ENCODE measurements at regions not wholly inside any gene's neighbourhood (a gene's known extent, or its start where the extent isn't known, plus 50 kb on each side); places are given as distances from the start of the nearest gene placed in this dataset.

GRCh38 chr7:9836671-9837070, 1137.0 kb upstream of the PHF14 start:
- DNase-seq (ENCODE audit: low read depth) = no peak

- DNase-seq (ENCODE audit: low read depth) = no peak
Observed at GRCh38 chr7:9842301-9842700, 1131.4 kb upstream of the PHF14 start.

DNA sequence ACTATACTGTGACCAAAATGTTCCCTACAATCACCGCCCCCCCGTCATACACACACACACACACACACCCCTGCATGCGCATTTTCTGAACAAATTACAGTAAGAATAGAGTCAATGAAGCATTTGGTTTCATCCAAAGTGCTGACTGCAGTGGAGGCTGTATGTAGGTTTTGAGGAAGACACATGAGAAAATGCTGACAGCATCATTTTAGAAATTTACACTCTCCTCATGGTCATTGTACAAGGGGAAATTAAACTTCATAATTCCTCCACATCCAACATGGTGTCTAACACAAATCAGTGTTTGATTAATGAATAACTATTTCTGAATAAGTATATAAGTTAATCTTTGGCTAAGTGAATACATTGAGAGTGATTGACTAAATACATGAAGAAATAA, 1126.8 kb upstream of the PHF14 start:
- no peak for DNase-seq (ENCODE audit: low read depth)

DNA sequence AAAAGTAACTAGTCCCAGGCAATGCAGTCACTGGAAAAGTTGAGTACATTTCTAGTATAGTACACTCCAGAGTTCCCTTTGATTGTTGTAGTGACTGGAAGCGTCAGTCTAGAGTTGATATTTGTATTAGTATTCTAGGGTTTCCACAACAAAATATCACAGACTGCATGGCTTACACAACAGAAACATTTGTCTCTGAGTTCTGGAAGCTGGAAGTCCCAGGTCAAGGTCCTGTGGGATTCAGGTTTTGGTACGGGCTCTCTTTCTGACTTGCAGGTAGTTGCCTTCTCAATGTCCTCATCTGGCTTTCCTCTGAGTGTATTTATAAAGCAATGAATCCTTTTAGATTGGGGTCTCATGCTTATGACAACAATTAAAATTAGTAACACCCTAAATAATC, 1119.1 kb upstream of the PHF14 start:
- DNase-seq (ENCODE audit: low read depth) = no peak

DNA sequence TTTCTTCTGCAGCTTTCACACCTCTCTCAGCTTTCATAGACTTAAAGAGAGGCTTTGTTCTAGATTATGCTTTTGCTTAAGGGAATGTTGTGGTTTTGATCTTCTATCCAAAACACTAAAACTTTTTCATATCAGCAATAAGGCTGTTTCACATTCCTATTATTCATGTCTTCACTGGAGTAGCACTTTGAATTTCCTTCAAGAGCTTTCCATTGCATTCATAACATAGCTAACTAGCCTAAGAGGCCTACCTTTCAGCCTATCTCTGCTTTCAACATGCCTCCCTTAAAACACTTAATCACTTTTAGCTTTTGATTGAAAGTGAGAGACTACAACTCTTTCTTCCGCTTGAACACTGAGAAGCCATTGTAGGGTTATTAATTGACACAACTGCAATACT, 1117.0 kb upstream of the PHF14 start:
- no peak for DNase-seq (ENCODE audit: low read depth)

DNA sequence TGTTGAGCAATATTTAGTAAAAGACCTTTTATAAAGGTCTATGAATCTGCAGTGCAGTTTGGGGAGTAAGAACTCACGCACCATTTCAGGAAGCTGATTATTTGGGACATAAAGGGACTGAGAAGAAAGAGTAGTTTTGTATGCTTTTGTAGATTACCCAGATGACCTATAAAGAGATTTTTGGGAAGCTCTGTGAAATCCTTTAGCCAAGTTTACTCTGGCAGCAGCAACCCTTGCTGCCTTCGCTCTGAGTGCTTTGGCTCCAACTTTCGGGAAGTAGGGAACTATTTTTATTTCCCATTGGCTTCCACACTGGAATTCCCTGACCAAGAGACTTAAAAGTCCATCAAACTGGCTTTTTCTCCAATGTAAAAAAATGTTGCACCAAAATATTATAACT, 1110.1 kb upstream of the PHF14 start:
- DNase-seq (ENCODE audit: low read depth) = no peak

DNA sequence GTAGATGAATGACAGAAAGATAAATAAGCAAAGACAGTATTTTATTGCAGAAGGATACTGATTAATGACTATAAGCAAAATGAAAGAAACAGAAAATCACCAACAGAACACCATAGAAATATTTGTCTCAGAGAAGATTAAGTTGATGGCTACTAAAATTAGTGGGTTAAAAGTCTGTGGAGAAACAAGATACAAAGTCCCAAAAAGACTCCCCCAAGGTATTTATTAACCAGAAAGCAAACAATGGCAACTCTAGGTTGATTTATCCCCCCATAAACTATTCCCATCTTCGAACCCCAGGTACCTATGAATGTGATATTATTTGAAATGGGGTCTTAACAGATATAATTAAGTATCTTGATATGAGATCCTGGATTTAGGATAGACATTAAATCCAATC, 1104.5 kb upstream of the PHF14 start:
- DNase-seq (ENCODE audit: low read depth) = no peak

- DNase-seq (ENCODE audit: low read depth) = no peak
Observed at GRCh38 chr7:9869566-9869965, 1104.1 kb upstream of the PHF14 start.

- DNase-seq (ENCODE audit: low read depth) = no peak
Observed at GRCh38 chr7:9870674-9871073, 1103.0 kb upstream of the PHF14 start.

- no peak for DNase-seq (ENCODE audit: low read depth)
Observed at GRCh38 chr7:9874182-9874581, 1099.5 kb upstream of the PHF14 start.

DNA sequence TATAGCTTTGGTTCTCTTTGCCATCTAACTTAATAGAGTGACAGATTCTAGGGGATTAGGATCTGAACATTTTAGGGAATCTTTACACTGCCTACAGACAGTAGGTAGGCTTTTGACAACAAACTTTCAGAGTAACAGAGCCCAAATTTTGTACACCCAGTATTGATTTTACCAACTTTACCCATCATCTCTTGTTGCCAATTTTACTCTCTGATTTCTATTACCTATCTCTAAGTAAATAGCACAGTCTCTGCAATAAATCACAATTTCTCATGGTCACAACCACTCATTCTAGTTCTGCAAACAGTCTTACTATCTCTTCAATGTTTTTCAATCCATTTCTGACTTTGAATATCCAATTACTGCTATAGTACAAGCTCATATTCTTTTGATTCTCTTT, 1097.6 kb upstream of the PHF14 start:
- no peak for DNase-seq (ENCODE audit: low read depth)

DNA sequence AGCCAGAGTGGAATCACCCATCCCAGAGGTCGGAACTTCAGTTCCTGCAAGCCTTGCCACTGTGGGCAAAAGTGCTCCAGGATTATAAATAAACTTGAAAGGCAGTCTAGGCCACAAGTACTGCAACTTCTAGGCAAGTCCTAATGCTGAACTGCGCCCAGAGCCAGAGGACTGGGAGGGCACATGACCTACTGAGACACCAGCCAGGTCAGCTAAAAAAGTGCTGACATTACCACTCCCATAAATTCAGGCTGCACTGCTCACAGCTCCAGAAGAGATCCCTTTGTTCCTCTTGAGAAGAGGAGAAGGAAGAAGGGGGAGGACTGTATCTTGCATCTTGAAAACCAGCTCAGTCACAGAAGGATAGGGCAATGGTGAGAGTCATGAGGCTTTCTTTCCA, 1084.1 kb upstream of the PHF14 start:
- DNase-seq (ENCODE audit: low read depth) = no peak

- no peak for DNase-seq (ENCODE audit: low read depth)
Observed at GRCh38 chr7:9890092-9890491, 1083.6 kb upstream of the PHF14 start.

GRCh38 chr7:9891056-9891455, 1082.6 kb upstream of the PHF14 start:
- no peak for DNase-seq (ENCODE audit: low read depth)

GRCh38 chr7:9900339-9900738, 1073.3 kb upstream of the PHF14 start:
- no peak for DNase-seq (ENCODE audit: low read depth)

DNA sequence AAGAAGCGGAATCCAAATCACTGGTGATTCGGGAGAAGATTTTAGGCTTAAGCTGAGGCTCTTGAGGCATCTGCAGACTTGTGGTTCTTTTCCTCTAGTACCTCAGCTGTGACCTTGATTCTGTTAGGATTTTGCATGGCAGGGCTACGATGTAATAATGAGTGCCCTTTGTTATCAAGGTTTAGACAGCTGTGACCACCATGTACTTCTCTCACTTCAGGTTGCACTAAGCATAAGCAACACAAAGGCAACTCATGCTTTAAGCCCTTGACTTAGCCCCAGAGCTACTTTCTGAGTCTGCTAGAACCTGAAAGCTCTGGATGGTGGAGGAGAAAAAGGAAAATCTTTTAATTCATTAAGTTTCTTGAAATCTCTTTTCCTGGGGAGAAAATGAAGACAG, 1052.3 kb upstream of the PHF14 start:
- no peak for DNase-seq (ENCODE audit: low read depth)

DNA sequence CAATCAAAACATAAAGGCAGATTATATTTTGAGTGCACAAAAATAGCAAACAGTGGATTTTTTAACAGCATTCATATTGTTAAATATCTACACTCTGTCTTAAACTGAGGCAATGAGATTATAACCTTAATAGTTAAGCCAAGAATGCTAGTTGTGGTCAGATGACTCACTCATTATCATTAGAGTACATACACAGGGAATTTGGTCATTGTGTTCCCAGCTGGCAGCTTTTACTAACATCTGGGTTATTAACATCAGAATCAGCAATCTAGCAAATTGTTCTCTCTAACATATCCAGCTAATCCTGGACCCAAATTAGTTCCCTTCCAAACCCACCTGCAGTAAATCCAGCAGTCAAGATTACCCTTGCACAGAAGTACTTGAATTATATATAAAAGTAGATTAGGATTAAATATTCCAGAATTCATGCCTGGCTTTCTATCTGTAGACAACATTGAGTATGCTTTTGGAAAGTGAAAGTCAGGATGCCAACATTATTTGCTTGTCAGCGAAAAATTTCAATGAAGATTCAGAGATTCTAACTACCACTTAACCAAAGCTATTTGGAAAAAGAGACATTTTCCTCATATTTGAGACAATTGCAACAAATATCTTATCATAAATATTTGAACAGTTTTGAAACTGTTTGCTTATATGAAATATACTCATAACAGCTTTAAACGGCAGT, 1035.6 kb upstream of the PHF14 start:
- peak; percentile 45 for DNase-seq (ENCODE audit: low read depth)

DNA sequence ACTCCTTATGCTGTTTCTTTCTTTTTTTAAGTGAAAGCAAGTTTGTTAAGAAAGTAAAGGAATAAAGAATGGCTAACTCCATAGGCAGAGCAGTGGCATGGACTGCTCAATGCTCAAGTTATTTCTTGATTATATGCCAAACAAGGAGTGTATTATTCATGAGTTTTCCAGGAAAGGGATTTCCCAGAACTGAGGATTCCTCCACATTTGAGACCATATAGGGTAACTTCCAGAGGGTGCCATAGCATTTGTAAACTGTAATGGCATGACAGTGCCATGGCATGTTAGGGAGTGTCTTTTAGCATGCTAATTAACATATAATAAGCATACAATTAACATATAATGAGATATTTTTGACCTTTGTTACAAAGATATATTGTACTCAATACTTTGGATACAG, 1034.5 kb upstream of the PHF14 start:
- DNase-seq (ENCODE audit: low read depth) = peak; percentile 21

DNA sequence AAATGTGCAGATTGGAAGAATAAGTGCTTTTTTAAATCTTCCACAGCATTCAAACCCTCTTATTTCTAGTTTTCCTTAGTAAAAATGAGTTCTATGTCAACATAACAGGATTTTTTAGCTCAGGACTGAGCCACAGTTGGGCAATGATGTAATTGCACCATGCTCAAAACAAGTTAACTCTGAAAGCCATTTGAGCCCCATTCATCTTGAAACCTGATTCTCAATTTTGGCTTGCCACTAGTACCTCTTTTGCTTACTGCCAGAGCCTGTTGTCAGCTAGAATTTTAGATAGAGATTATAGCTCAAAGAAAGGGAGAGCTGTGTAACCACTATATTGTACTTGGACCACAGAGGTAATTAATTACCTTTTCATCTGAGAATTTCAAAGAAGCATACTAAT, 1028.5 kb upstream of the PHF14 start:
- DNase-seq (ENCODE audit: low read depth) = no peak

DNA sequence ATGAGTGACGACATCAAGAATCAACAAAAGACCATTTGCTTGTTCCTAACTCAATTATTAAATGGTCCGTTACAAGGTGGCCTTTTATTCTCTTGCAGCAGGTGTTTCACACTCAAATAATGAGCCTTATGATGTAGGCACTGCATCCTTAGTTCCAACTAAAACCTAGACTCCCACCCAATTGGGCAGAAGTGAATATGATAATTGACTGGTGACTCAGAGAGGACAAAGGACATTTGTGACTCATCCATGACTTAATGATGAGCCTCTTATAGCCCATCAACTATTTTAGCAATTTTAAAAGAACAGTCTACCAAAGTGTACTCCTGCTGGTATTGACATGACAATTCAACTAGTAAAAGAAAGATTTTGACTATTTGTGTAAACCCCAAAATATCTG, 1027.8 kb upstream of the PHF14 start:
- DNase-seq (ENCODE audit: low read depth) = peak; percentile 65

- no peak for DNase-seq (ENCODE audit: low read depth)
Observed at GRCh38 chr7:9955138-9955537, 1018.5 kb upstream of the PHF14 start.

DNA sequence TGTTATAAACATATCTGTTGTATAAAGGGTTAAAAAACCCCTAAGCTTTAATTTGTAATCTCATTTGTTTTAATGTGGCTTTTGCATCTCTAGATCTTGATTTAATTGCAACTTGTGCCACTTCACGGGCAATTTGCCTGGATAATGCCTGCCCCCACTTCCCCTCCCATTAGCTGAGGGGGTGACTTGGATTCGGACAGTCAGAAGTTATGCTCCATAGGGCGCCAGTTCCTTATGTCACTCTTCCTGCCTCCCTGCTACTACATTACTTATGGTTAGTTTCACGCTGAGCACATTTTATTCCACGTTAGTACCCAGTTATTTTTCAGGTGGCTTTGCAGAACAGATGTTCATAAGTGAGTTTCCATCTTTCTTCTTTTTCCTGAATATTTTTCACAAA, 1015.2 kb upstream of the PHF14 start:
- no peak for DNase-seq (ENCODE audit: low read depth)

DNA sequence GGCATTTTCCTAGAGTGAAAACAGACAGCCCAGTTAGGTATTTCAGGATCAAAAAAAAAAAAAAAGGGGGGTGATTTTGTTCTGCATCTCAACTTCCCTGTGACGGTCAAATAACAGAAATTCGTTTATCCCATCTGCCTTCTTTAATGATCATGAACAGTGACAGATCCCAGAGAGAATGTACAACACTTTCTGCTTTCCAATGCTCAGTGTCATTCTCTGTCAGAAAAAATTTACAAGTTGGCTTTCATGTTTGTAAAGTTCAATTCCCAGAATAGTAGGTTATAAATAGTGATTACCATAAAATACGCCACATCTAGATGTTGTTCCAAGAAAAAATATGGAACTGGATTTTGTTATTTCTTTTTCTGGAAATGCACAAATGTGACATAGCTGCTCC, 1013.2 kb upstream of the PHF14 start:
- DNase-seq (ENCODE audit: low read depth) = no peak
